KBM-7 (cell line): ENCODE measurements at regions not wholly inside any gene's neighbourhood (a gene's known extent, or its start where the extent isn't known, plus 50 kb on each side); places are given as distances from the start of the nearest gene placed in this dataset.
A peak's percentile ranks its signal among the peaks of the same experiment; 100 is the strongest.

Source experiments
- DNase-seq: peaks from one replicate; pipeline ENCODE4 v3.0.0-alpha.2; 2015
- in situ Hi-C: fragments of 300-500 bp; cut with MboI; formaldehyde crosslinking; loops from 2 replicates; pipeline ENCODE4 v1.14.3; 2020; ENCODE audit warnings: low sequenced_read_pairs, low pct_unique_long_range_greater_than_20kb, mixed read lengths

GRCh38 chr13:80452279-80452678 is 111.4 kb upstream of the SPRY2 start:
- DNase-seq = no peak
- in situ Hi-C loops = no loop called here

GRCh38 chr13:80451641-80452040 is 110.7 kb upstream of the SPRY2 start:
- in situ Hi-C loops = no loop called here

GRCh38 chr13:80450386-80450785 is 109.5 kb upstream of the SPRY2 start:
- DNase-seq = no peak
- in situ Hi-C loops = no loop called here

More at GRCh38 chr13:80451641-80452040, 110.7 kb upstream of the SPRY2 start:
- no peak for DNase-seq

DNA sequence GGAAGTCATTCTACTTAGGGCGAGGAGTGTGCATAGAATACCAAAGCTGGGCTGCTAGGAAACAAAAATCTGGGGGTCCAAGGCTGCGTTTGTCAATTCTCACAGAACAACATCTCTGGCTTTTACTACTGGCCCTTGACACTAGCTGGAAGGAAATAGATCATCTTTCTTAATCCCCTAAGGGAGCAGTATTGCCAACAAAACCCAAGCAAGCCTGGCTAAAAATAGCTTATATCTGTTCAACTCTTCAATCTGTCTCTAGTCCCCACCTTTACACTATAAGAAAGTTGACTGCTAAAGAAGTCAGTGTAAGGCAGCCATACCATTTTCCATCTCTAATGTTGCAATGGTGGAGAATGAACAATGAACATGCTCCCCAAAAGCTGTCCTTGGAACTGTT is 107.8 kb upstream of the SPRY2 start:
- in situ Hi-C loops = no loop called here
- no peak for DNase-seq

- DNase-seq = no peak
- in situ Hi-C loops = no loop called here
These were observed 106.8 kb upstream of the SPRY2 start for GRCh38 chr13:80447747-80448146.

DNA sequence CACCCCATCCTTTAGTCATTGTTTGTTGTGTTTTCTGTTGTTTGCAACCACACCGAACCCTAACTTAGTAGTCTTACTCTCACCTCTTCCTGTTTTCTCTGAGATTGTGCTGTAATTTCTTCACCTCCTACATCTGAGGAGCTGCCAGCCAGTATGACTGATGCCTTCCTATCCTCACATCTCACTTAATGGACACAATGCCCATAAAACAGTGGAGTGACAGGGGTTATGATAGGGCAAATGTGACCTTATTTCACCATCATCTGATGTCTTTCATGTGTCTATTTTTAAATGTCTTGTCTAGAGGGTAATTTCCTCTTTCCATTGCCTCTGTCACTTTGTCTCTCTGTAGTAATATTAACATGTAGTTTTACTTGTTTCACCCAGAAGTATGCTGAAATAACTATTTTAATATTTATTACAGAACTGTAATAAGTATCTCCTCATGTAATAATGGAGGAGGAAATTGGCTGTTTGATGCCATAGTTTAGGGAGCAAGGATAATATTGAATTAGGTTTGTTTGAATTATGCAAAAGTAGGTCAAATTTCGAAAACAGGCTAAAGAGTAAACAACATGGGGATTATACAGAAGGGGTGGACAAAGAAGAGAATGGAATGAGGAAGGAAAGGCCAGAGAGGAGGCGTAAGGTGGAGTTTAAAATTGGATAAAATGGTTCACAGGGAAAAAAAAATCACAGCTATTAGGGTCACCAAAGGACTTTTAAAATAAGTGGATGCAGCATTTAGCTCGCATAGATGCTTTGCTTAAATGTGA is 103.5 kb upstream of the SPRY2 start:
- in situ Hi-C loops = no loop called here
- peak; percentile 59 for DNase-seq

- in situ Hi-C loops = no loop called here
- no peak for DNase-seq
These were observed 101.7 kb upstream of the SPRY2 start for GRCh38 chr13:80442609-80443008.

GRCh38 chr13:80441968-80442367 is 101.0 kb upstream of the SPRY2 start:
- DNase-seq = peak; percentile 72

GRCh38 chr13:80438521-80438920 is 97.6 kb upstream of the SPRY2 start:
- DNase-seq = no peak
- in situ Hi-C loops = no loop called here

More at GRCh38 chr13:80441968-80442367, 101.0 kb upstream of the SPRY2 start:
- in situ Hi-C loops = no loop called here

- no peak for DNase-seq
- in situ Hi-C loops = no loop called here
These were observed 96.3 kb upstream of the SPRY2 start for GRCh38 chr13:80437231-80437630.

DNA sequence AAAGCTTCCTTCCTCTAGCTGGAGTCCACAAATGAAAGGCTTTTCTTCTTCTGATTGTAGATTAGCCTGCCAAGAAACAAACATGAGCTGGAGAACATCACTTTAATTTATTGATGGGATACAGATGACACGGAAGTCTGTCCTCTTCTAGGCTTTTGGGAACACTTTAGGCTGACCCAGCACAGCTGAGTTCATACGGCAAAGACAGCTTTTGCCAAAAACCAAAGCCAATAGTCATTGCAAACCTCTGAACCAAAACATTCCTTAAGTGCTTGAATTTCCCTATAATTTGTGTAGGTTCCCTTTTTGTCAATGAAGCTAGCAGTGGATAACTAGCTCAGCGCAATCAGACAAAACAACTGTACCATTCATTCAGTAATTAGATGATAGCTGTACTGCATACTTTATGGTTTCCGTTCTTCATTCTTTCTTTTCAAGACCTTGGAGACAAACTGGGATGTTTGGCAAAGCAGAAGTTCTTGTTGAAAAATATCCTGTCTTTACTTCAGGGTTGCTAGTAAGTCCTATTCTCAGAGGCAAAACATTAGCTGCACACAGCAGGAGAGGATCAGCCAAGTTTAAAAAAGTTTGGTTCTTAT is 95.7 kb upstream of the SPRY2 start:
- in situ Hi-C loops = no loop called here
- no peak for DNase-seq

DNA sequence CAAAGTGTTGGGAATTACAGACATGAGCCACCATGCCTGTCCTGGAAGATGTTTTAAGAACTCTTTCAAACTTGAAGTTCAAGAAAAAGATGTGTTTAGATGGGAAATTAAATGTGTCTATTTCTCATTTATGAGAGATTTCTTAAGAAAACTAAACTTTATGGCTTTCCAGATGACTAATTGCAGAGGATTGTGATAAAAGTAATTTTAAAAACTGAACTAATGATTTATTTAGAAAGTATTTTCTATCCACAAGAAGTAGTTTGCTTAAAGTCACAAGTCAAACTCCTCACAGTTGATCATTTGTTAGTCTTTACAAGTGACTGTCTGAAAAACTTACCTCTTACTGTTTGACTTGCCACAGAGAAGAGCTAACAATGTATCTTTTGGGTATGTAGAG is 89.6 kb upstream of the SPRY2 start:
- no peak for DNase-seq
- in situ Hi-C loops = no loop called here

DNA sequence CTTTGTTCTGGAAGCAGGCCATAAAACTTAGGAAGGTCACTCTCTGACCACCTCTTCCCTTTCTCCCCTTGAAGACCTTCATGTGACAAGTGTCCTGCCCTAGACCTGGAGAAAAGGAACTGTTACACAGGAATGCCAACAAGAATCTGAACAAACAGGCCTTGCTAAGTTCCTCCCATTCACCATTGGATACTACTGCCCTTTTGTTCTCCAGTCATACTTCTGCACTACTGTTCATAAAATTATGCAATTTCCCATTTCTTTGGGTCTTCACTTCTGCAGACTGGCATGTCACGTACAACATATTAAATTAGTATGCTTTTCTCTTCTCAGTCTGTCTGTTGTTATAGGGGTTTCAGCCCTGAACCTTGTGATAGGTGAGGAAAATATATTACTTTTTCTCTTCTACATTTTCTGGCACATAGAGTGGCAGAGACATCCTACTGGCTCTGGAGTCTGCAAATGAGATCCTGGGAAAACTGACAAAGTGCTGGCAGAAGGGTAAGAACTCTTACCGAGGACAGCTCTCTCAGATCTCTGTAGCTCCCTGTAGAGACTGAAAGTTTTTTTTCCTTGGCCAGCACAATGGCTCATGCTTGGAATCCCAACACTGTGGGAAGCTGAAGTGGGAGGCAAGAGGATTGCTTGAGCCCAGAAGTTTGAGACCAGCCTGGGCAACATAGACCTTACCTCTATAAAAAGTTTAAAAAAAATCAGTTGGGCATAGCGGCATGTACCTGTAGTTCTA is 87.6 kb upstream of the SPRY2 start:
- peak; percentile 11 for DNase-seq
- in situ Hi-C loops = no loop called here

DNA sequence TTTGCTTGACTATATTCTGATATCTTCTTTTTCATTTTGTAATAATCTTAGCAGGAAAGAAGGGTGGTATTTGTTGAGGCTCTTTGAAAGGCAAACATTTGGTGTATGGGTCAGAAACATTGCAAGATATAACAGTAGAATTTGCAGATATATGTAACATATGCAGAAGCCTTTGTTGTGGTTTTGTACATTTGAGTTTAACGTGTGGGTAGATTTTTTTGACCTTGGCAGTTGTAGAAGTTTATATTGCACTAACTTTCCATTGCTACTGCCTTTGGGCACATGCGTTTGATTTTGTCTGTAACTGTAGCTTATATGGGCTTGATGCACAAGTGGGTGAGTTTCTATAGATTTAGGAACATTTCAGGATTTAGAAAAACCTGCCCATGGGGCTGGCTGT is 78.5 kb upstream of the SPRY2 start:
- in situ Hi-C loops = no loop called here
- no peak for DNase-seq

GRCh38 chr13:80413611-80414010 is 72.7 kb upstream of the SPRY2 start:
- no peak for DNase-seq
- in situ Hi-C loops = no loop called here

- in situ Hi-C loops = no loop called here
- DNase-seq = no peak
These were observed 67.3 kb upstream of the SPRY2 start for GRCh38 chr13:80408270-80408669.

DNA sequence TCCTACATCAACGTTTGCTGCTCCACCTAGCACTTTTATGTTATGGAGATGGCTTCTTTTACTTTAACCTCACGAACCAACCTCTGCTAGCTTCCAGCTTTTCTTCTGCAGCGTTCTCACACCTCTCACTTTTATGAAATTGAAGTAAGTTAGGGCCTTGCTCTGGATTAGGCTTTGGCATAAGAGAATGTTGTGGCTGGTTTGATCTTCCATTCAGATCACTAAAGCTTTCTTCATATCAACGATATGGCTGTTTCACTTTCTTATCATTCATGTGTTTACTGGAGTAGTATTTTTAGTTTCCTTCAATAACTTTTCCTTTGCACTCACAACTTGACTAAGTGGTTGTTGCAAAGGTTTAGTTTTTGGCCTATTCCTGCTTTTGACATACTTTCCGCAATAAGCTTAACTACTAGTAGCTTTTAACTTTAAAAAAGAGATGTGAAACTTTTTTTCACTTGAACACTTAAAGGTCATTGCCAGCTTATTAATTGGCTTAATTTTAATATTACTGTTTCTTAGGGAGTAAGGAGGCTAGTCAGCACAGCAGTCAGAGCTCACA is 60.0 kb upstream of the SPRY2 start:
- no peak for DNase-seq
- in situ Hi-C loops = no loop called here

DNA sequence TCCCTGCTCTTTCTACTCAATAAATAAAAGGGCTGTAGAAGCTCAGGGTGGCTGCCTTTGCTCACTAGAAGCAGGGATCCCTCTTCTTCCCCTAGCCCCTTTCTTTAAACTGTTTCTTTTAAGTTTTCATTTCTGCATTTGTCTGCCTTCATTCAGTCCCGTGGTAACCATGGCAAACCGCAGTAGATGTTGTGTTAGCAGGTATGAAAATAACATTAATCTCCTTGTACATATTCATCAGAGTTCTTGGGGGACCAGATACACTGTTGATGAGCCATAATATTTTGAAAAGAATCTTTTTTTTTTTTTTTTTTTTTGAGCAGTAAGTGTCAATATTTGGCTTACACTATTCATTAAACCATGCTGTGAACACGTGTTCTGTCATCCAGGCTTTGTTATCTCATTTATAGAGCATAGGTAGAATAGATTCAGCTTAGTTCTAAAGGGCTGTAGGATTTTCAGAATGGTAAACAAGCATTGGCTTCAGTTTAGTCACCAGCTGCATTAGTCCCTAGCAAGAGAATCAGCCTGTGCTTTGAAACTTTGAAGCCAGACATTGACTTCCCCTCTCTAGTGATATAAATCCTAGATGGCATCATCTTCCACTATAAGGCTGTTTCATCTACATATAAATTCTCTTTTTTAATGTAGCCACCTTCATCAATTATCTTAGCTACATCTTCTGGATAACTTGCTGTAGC is 59.4 kb upstream of the SPRY2 start:
- in situ Hi-C loops = no loop called here
- no peak for DNase-seq

DNA sequence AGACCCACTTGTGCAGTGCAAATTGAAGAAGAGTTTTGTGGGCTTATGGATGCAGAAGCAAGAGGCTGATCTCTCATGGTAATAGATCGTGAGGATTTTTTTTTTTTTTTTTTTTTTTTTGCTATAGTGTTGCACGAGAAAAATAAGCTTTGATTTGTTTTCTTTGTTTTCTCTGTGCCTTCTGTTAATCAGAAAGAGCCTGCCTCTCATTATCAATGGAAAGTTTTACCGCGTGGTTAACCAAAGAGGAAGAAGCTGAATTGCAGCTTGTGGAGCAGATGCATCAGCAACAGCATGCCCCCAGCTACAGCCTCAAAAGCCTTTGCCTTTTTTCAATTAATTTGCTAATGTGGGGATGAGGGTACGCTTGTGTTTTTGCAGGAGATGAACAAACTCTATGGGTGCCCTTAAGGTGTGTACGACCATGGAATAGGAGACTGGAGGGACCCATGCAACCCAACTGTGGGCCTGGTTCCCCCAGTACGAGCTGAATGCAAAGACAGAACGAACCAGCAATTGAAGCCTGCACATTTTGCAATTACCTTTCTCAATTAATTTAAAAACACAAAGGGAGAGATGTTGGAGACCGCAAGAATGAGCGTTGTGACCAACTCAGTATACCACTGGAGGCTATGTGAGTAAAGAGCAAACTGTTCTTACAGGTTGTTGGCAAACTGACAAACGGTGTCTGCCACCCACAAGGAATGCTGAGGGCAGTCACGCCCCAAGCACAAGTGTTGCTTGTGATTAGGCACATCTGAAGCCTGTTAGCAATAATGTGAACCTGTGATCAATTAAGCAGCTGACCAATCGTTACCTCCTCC is 58.6 kb upstream of the SPRY2 start:
- DNase-seq = peak; percentile 42
- in situ Hi-C loops = no loop called here
